ENCODE measurements at regions not wholly inside any gene's neighbourhood (a gene's known extent, or its start where the extent isn't known, plus 50 kb on each side); places are given as distances from the start of the nearest gene placed in this dataset.

GRCh38 chr10:130395248-130395936 is 259.2 kb downstream of the GLRX3 start:
- H3K27me3 ChIP-seq (ENCODE audit: insufficient read depth, poor library complexity, severe bottlenecking): no peaks in the 10 kb centered on the region

DNA sequence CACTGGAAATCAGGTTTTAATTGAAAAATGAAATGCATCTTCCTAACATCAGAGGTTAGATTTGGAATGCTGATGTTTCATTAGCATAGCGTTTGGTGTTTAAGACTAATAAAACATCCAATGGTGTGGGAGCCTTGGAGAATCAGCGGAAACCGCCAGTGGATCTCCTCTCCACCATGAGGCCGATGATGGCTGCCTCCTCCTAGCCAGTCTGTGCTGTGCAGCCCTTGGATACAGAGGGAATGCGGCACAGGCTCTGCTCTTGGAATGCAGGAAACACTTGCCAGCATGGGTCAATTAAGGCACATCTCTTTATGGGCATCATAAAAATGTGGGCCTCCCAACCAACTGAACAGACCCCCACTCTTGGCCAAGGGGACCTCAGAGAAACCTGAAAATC is 259.9 kb downstream of the GLRX3 start:
- no peak for TF ChIP-seq REST (IDR thresholded peaks at IDR 0.05; ENCODE audit: insufficient replicate concordance, low read depth)
- no peak for TF ChIP-seq POLR2AphosphoS5 (IDR thresholded peaks at IDR 0.05; ENCODE audit: low read depth)
- no peak for TF ChIP-seq SPI1 (IDR thresholded peaks at IDR 0.05; ENCODE audit: borderline replicate concordance, low read depth)
- no peak for TF ChIP-seq GABPA (IDR thresholded peaks at IDR 0.05; ENCODE audit: low read depth)
- TF ChIP-seq CTCF (IDR thresholded peaks at IDR 0.05; ENCODE audit: insufficient read depth, low read length): no peak
- Histone ChIP-seq H3K27me3 (ENCODE audit: insufficient read depth, poor library complexity, severe bottlenecking) (no peaks in the 10 kb centered on the region), H3K27ac (replicated peaks) (no peak overlapping the region), H3K4me3 (replicated peaks; ENCODE audit: insufficient read depth, low read length) (no peak overlapping the region)
- DNase-seq (ENCODE audit: low read depth in 1 of 2, low spot score in 1 of 2): no peak

More at GRCh38 chr10:130395248-130395936, 259.2 kb downstream of the GLRX3 start:
- Histone ChIP-seq H3K27ac (replicated peaks) (no peak overlapping the region), H3K4me3 (replicated peaks; ENCODE audit: insufficient read depth, low read length) (no peak overlapping the region)
- TF ChIP-seq SPI1 (IDR thresholded peaks at IDR 0.05; ENCODE audit: borderline replicate concordance, low read depth) (no peak), REST (IDR thresholded peaks at IDR 0.05; ENCODE audit: insufficient replicate concordance, low read depth) (no peak), CTCF (IDR thresholded peaks at IDR 0.05; ENCODE audit: insufficient read depth, low read length) (no peak), POLR2AphosphoS5 (IDR thresholded peaks at IDR 0.05; ENCODE audit: low read depth) (no peak), GABPA (IDR thresholded peaks at IDR 0.05; ENCODE audit: low read depth) (no peak)
- no peak for DNase-seq (ENCODE audit: low read depth in 1 of 2, low spot score in 1 of 2)

GRCh38 chr10:130398090-130398994 is 262.2 kb downstream of the GLRX3 start:
- no peak for DNase-seq (ENCODE audit: low read depth in 1 of 2, low spot score in 1 of 2)
- H3K27ac ChIP-seq (replicated peaks): no peak overlapping the region
- H3K4me3 ChIP-seq (replicated peaks; ENCODE audit: insufficient read depth, low read length): no peak overlapping the region
- no peak for TF ChIP-seq CTCF (IDR thresholded peaks at IDR 0.05; ENCODE audit: insufficient read depth, low read length)
- no peak for TF ChIP-seq REST (IDR thresholded peaks at IDR 0.05; ENCODE audit: insufficient replicate concordance, low read depth)
- TF ChIP-seq POLR2AphosphoS5 (IDR thresholded peaks at IDR 0.05; ENCODE audit: low read depth): no peak
- TF ChIP-seq SPI1 (IDR thresholded peaks at IDR 0.05; ENCODE audit: borderline replicate concordance, low read depth): no peak
- TF ChIP-seq GABPA (IDR thresholded peaks at IDR 0.05; ENCODE audit: low read depth): no peak
- H3K27me3 ChIP-seq (ENCODE audit: insufficient read depth, poor library complexity, severe bottlenecking): no peaks in the 10 kb centered on the region
